ENCODE measurements at regions not wholly inside any gene's neighbourhood (a gene's known extent, or its start where the extent isn't known, plus 50 kb on each side); places are given as distances from the start of the nearest gene placed in this dataset.
"Not testable (repeated sequence)": the region's sequence is repeated elsewhere in the genome, so short reads cannot be mapped to it uniquely, and the experiment has no call there.

DNA sequence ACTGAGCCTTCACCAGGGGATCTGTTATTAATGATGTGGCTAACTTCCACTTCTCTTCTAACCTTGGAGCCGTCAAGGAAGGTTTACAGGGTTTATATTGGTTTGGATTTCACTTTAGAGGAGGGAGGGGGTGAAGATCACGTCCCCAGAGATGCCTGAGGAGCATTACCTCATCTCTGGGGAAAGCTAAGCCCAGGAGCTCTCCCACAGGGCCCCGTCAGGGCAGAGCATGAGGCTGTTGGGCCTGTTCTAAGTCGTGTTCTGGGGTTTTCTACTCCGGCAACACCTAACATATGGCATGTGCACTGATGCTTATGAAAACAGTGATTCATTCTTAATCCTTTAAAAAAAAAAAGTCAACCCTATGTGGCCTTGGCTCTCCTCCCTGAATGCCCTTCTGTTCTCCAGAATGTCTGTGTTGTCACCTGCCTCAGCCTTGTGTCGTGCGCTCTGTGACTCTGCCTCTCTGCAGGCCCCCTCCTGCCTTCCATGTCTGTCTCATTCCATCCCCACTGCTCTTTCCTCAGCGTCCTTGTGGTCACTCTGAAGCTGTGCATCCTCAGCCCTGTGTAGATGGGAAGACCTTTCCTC, 97.4 kb upstream of the JARID2 start:
- DNase-seq: no peak

DNA sequence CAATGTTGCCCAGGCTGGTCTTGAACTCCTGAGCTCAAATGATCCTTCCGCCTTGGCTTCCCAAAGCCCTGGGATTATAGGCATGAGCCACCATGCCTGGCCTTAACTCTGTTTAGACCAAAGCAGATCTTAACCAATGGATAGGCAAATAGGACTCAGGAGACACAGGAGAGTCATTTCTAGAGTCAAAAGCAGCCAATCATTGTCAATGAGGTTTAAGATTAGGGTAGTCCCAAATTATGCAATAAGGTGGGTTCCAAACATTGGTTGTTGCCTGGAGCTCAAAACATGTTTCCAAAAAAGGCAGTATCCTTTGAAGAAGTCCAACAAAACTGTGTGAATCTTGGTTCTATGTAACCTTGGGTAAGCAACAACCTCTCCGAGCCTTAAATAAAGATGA, 95.7 kb upstream of the JARID2 start:
- no peak for DNase-seq

DNA sequence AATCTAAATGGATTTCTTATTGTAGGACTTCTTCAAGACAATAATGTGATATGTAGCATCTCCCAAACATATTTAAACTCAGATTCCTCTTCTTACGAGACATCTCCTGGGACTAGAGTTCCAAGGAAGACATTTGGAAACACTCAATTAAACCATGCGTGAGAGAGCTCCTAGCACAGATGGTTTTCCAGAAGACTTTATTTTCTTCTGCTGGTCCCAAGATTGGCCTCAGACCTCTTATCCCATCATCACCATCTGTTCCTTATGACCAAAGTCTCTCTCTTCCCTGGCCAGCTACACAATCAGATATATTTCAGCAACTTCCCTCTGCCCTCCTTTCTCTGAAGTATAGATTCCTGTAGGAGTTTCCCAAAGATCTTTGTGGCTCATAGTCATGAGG, 93.2 kb upstream of the JARID2 start:
- no peak for DNase-seq

DNA sequence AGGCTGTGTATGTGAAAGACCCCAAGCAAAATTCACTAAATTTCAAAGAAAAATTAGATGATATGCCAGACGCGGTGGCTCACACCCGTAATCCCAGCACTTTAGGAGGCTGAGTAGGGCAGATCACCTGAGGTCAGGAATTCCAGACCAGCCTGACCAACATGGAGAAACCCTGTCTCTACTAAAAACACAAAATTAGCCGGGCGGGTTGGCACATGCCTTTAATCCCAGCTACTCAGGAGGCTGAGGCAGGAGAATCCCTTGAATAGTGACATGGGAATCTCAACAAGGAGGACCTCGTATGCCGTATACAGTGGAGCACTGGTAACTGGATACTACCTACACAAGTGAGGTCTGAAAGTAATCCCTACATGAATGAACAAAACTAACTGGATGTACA, 92.7 kb upstream of the JARID2 start:
- no peak for DNase-seq

DNA sequence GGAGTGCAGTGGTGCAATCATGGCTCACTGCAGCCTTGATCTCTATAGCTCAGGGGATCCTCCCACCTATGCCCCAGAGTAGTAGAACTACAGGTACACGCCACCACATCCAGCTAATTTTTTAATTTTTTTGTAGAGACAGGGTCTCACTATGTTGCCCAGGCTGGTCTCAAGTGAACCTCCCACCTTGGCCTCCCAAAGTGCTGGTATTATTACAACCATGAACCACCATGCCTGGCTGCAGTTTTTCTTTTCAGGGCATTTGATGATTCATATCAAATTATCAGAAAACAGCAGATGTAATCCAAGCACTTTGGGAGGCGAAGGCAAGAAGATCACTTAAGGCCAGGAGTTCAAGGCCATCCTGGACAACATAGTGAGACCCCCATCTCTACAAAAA, 88.4 kb upstream of the JARID2 start:
- DNase-seq: no peak

DNA sequence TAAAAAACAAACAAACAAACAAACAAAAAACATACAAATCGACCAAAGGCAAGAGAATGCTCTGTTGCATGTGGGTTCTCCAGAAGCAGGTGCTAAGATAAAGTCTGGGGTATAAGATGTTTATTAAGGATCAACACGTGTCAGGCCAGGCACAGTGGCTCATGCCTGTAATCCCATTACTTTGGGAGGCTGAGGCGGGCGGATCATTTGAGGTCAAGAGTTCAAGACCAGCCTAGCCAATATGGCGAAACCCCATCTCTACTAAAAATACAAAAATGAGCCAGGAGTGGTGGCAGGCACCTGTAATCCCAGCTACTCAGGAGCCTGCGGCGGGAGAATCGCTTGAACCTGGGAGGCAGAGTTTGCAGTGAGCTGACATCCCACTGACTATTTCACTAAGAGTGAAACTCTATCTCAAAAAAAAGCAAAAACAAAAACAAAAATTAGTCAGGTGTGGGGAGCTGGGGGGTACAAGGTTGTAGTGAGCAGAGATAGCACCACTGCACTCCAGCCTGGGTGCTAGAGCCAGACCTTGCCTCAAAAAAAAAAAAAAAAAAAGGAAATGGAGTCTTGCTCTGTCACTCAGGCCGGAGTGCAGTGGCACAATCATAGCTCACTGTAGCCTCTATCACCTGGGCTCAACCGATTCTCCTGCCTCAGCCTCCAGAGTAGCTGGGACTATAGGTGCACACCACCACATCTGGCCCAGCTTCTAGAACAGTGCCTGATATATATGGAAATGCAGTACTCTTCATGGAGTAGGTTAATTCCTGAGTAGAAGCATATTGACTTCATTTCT, 86.8 kb upstream of the JARID2 start:
- no peak for DNase-seq

DNA sequence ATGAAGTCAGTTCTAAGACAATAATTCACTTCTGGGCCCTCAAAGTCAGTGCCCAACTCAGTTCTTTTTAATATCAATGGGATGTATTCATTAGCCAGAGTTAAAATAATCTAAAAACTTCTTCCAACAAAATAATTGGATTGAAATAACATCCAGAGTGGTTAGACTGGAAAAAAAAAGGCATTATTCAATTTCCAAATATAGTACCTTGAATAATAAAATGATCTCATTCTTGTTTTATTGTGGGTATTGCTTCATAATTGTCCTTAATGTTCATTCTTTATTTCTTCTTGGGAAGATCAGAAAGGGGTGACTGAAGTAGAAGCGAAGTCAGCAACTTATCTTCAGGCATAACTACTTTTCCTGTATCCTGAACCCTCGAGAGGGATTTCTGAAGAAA, 85.1 kb upstream of the JARID2 start:
- no peak for DNase-seq

DNA sequence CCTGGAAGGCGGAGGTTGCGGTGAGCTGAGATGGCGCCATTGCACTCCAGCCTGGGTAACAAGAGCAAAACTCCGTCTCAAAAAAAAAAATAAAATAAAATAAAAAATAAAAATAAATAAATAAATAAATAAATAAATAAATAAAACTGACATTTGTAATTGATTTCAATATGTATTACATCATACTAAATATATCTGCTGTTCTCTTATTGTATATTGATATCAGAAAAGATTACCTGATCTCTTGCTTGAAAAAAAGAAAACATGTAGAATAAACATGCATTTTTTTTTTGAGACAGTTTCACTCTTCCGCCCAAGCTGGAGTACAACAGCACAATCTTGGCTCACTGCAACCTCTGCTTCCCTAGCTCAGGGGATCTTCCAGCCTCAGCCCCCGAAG, 81.0 kb upstream of the JARID2 start:
- not testable (repeated sequence) for DNase-seq

DNA sequence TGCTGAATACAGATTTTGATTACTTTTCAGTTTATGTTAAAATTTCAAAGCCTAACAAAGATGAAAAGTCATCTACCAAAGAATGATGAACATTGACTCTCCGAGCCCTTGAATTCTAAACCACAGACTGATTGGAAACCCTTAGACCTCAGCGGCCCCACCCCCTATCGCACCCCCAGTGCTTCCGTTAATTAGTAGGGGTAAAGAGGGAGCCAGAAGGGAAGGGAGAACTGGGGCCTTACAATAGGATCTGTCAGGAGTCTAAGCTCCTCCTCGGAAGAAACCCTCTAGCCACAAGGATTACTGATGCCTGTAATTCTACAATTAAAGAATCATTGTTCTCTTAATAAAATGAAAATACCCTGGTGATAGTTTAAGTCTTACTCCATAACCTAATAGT, 79.7 kb upstream of the JARID2 start:
- no peak for DNase-seq

DNA sequence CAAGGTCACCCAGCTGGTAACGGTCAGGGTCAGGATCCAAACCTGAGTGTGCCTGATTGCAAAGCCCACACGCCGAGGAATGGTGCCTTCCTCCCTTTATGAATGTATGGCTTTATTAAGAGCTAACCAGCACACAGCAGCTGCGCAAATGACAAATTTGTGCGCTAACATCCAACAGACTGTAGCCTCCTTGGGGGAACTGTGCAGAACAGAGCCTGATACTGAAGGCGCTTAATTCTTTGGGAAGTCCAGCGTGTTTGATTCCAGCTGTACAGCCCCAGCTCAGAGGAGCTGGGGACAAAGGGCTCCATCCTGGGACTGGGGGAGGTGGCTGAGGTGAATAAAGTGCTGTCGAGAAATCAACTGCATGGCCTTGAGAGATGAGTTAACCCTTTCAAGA, 75.7 kb upstream of the JARID2 start:
- no peak for DNase-seq

DNA sequence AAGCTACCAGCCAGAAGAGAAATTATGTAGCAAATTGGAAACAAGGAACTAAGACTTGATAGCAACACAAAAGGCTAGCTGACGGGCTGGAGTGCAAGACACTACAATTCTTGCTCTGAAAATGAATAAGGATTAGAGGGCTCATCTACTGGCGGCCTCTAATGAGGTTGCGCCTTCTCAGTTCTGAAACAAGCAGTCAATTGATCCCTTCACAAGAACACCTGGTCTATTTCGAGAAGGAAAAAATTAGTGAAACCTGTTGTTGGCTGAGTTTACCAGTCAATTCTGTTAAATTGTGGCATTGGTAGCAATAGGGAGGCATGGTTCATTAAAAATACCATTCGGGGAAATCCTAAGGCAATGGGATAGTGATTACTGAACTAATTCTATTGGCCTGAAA, 74.8 kb upstream of the JARID2 start:
- DNase-seq: no peak

DNA sequence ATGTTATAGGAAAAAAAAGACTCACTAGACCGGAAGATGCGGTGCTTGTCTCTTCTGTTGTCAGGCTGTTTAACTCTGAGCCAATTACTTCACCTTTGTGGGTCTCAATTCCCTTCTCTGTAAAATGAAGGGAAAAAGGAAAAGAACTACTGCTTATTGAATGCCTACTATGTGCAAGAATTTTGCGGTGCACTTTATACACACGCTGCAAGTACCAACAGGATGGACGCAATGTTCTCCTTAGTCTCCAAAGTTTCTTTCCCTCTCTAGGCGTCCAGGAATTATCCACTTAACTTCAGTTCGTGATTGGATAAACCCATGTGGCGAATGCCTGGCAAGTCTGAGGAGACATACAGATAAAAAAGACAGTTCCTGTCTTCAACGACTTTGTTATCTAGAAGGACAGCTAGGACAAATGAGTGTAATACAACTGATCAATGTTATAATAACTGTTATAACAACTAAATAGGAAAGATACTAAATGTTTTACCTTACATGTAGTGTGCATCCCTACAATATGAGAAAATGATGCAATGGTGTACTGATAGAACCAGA, 69.0 kb upstream of the JARID2 start:
- no peak for DNase-seq

DNA sequence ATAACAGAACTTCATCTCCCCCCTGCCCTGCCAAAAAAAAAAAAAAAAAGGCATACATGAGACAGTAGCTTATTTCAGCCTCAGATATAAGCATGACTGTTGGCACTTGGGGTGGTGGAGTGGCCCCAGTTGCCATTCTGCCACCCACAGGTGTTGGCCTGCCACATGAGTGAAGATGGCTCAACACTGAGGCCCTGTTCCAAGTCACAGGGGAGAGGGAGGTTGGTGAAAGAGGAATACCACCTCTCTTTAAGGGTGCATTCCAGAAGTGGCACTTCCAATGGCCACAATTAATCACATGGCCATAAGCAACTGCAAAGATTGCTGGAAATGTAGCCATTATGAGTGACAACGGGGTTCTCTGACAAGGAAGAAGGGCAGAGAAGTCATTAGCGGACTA, 61.9 kb upstream of the JARID2 start:
- no peak for DNase-seq

DNA sequence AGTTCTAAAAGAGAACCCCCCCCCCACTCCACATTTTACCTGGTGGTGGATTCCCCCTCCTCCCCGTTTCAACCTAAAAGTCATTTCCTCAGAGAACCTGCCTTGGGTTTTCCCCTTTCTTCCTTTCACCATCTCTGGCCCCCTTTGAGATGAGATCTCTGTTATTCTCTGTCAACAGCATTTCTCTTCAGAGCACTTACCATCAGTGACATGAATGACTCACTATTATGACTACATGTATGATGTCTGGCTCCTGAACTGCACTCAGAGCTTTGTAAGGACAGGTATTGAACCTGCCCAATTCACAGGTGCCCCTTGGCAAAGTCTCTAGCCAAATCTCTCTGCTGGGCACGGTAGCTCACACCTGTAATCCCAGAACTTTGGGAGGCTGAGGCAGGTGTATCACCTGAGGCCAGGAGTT, 61.4 kb upstream of the JARID2 start:
- no peak for DNase-seq

DNA sequence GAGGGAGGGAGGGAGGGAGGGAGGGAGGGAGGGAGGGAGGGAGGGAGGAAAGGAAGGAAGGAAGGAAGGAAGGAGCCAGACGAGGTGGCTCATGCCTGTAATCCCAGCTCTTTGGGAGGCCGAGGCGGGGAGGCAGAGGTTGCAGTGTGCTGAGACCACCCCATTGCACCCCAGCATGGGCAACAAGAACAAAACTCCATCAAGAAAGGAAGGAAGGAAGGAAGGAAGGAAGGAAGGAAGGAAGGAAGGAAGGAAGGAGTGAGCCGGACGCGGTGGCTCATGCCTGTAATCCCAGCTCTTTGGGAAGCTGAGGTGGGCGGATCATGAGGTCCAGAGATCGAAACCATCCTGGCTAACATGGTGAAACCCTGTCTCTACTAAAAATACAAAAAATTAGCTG, 60.8 kb upstream of the JARID2 start:
- not testable (repeated sequence) for DNase-seq

DNA sequence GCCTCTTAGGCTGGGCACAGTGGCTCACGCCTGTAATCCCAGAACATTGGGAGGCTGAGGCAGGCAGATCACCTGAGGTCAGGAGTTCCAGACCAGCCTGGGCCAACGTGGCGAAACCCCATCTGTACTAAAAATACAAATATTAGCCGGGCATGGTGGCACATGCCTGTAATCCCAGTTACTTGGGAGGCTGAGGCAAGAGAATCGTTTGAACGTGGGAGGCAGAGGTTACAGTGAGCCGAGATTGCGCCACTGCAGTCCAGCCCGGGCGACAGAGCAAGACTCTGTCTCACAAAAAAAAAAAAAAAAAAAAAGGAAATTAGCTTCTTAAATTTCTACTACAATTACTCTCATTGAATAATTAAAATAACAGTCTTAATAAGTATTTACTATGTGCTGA, 52.4 kb upstream of the JARID2 start:
- not testable (repeated sequence) for DNase-seq

DNA sequence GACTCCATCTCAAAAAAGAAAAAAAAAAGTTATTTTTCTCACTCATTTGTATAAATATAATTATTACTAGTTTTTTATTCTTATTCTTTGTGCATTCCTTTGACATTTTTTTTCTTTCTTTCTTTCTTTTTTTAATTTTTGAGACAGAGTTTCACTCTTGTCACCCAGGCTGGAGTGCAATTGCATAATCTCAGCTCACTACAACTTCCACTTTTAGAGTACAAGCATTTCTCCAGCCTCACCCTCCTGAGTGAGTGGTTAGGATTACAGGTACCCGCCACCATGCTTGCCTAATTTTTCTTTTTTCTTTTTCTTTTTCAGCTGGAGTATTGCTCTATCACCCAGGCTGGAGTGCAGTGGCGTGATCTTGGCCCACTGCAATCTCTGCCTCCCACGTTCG, 51.4 kb upstream of the JARID2 start:
- DNase-seq: no peak

Data from nucleus accumbens (tissue), 56 donors.